NCI-H748 (cell line): ENCODE measurements at regions not wholly inside any gene's neighbourhood (a gene's known extent, or its start where the extent isn't known, plus 50 kb on each side); places are given as distances from the start of the nearest gene placed in this dataset.

Experiments
- DNase-seq: peaks from one replicate; lab custom pipeline; 2025; ENCODE audit not compliant: unreplicated experiment; lab: John Stamatoyannopoulos, UW

DNA sequence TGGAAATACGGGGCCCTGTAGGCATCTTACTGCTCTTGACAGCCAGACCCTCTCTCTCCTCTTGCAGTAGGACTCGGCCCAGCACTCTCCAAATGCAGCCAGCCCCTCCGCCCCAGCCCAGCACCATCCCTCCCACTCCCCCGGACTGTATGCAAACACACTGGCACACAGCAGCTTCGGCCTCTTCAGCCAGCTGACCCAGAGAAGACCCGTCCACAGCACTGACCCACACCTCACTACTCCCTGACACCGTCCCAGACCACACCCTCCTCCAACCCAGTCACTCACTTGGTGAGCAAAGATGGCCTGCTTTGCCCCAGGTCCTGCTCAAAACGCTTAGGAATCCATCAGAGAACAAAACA lies 164.6 kb downstream of the IGLL1 start:
- no peak for DNase-seq

DNA sequence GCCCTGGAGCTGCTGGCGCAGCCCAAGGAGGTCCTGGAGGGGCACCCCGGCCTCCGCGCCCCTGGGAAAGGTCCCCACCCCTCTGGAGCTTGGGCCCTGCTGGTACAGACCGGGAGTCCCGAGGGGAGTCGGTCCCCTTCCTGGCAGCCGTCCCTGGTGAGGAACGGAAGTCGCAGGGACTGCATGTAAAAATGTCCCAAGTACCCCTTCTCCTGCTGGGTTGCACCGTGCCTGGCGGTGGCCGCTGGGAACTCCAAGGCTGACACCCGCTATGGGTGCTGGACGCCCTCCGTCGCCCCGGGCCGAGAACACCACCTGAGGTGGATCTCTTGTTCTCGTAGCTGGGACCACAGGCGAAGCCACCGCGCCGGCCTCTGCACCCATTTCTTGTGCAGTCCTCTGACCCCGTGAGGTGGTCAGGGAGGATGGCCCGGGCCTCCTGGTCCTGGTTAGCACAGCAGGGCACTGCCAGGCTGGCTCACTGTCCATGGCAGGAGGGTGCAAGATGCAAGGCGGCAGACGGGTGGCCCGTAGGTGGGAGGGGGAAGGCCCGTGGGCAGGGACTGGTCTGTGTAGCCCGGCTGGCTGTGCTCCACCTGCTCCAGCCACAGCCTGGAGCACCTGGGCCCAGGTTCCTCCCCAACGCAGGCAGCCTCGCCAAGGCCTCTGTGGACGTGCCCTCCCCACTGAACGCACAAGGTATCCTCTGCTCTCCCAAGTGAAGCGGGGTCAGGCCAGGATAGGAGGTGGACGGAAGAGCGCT lies 165.2 kb downstream of the IGLL1 start:
- no peak for DNase-seq

GRCh38 chr22:23411739-23412138 lies 168.4 kb downstream of the IGLL1 start:
- no peak for DNase-seq

- no peak for DNase-seq
Observed at GRCh38 chr22:23410411-23410810, 169.7 kb downstream of the IGLL1 start.

DNA sequence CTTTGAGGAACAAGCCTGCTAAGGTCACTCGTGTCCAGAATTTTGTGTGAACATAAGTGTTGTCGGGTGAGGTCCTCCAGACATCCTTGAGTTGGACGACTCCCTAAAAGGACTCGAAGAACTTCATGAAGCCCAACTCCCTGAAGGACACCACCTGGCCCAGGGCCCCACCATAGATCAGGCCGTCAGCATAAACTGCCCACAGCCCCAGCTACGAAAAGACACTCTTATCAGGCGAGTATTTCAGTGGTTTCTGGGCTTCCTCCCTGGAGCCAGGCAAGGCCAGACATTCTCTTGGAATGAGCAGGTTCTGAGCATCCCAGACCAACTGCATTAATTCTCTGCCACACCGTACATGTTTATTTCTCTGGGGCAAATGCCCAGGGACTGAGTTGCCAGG lies 170.1 kb downstream of the IGLL1 start:
- DNase-seq, result no peak

- no peak for DNase-seq
Observed at GRCh38 chr22:23408321-23408720, 171.8 kb downstream of the IGLL1 start.

GRCh38 chr22:23405366-23405851 lies 174.7 kb downstream of the IGLL1 start:
- DNase-seq, result no peak

DNA sequence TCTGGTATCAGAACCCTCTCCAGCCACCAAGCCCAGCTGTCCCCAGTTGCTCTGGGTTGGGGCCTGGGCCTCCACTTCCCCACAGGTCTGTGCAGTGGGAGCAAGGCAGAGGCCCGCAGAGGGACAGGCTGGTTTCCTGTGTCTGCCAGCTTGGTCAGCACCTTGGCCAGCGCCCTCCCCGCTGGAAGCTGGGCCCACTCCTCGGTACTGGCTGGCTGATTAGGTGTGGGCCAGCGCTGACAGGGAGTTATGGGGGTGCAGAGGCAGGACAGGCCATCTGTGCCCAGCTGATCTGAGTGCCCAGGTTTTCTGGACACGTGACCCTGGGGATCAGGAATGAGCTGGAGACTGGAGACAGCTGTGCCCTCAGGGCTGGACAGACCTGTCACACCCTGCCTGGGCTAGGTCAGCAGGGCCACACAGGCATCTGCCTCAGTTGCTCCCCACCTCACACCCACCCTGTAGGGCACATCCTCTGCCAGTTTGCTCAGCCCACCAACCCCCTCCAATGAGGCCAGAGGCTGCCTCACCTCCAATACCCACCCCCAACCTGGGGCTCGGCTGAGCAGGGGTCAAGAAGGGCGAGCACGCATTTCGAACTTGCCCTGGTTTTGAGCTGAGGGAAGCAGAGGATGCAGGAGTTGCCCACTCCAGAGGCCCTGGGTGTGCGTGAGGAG lies 175.3 kb downstream of the IGLL1 start:
- no peak for DNase-seq

- no peak for DNase-seq
Observed at GRCh38 chr22:23403720-23404688, 176.1 kb downstream of the IGLL1 start.

DNA sequence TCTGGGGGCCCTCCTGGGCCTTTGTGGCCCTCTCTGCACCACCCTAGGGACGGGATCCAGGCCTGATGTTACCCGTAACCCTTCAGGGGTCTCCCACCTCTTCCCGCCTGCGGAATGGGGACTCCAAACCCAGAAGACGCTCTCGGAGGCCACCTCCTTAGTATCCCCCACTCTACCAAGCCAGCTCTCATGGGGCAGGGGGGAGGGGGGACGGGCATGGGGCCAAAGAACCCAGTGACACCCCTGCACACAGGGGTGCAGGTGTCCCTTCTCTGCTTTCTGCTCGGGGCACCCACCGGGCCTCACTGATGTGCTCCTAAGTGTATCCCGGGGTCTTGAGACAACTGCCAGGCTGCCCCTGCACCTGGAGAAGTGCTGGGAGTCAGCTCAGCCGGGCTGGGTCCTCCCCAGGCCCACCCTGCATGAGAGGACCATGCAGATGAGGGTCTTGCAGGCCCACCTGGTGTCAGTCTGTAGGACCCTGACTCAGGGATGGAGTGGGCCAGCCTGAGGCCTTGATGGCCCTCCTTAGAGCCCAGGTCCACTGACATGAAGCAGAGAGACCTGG lies 176.9 kb downstream of the IGLL1 start:
- DNase-seq, result no peak

- DNase-seq, result peak; percentile 87
Observed at GRCh38 chr22:23402275-23403151, 177.6 kb downstream of the IGLL1 start.

GRCh38 chr22:23401910-23402274 lies 178.2 kb downstream of the IGLL1 start:
- DNase-seq, result no peak

- no peak for DNase-seq
Observed at GRCh38 chr22:23401111-23401909, 178.8 kb downstream of the IGLL1 start.

DNA sequence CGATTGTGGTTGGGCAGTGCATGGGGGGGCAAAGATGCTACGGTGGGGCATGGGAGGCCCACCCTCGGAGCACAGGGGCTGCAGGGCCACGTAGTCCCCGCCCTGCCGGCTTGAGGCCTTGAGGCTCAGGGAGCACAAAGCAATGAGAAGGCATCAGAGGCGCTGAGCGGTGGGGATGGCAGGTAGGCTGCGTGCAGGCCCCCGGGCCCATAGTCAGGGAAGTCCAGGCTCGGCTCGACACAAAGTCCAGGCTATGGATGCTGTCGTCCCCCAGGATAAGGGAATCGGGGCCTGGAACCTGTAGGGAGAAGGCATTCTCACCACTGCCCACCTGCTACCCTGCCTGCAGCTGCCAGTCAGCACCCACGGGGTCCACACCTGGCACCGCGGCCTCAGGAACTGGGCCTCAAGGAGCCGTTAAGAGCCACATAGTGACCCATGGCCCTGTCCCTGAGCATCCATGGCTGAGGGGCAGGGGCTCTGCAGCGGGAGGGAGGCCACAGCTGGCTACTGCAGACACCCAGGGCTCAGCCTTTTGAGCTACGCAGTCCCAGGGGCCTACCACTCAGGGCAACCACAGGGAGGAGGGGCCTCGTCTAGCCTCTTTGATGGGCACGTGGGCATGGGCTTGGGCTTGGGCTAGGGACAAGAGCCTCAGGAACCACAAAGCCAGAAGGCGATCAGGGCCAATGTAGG lies 179.7 kb downstream of the IGLL1 start:
- DNase-seq, result no peak

GRCh38 chr22:23399367-23400285 lies 180.5 kb downstream of the IGLL1 start:
- DNase-seq, result no peak

DNA sequence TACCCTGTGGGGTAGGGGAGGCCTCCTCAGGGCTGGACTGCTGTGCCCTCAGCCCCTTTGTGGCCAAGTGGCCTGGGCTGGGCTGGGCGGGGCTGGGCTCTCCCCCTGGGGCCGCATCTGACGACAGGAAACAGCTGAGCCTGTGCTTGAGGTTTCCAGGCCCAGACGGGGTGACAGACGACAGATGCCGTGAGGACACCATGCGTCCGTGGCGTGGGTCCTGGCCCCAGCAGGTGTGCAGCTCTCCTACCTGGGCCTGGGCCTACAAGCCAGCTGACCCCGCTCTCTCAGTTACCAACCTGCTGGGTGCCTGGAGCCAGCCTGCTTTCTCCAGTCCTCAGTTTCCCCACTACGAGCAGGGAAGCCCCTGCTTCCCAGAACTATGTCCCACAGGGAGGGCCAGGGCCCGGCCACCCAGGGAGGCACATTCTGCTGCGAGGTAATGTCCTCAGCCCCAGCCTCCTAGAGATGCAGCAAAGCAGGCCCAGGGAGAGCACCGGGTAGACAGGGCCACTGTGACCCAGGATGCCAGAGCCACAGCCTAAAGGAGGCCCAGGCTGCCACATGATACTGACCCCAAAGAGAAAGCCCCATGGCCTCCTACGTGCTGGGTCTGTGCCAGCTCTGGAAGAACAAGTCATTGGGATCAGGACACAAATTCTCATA lies 181.3 kb downstream of the IGLL1 start:
- DNase-seq, result peak; percentile 1
